ENCODE measurements at regions not wholly inside any gene's neighbourhood (a gene's known extent, or its start where the extent isn't known, plus 50 kb on each side); places are given as distances from the start of the nearest gene placed in this dataset.

GRCh38 chr2:136389809-136390208 is 271.9 kb upstream of the CXCR4 start:
- Histone ChIP-seq H3K36me3 (ENCODE audit: control insufficient read depth in 2 of 3, insufficient read depth in 3 of 3, low read length in 3 of 3) (no peaks in the 10 kb centered on the region), H3K27me3 (ENCODE audit: control insufficient read depth, insufficient read depth, low read length) (no peaks in the 10 kb centered on the region), H3K9ac (ENCODE audit: low read length in 3 of 3) (no peak overlapping the region), H3K9me3 (ENCODE audit: control insufficient read depth in 2 of 3, insufficient read depth in 1 of 3, low read length in 3 of 3) (no peaks in the 10 kb centered on the region), H3K27ac (ENCODE audit: low read depth in 2 of 2, low read length in 2 of 2) (no peak overlapping the region), H3K4me1 (ENCODE audit: control insufficient read depth in 2 of 3, insufficient read depth in 2 of 3, low read depth in 1 of 3, low read length in 3 of 3) (no peaks in the 10 kb centered on the region), H3K4me3 (ENCODE audit: low read length in 3 of 3) (no peak overlapping the region)
- no peak for TF ChIP-seq CTCF (IDR thresholded peaks at IDR 0.05; ENCODE audit: borderline replicate concordance, extremely low read depth, insufficient read depth)
- no peak for FAIRE-seq
- no peak for DNase-seq
- intact Hi-C loops (cut with DNase I), result loop anchor here (10.0 kb wide), 1 partner anchor 475 kb away; no protein-coding TSS in a partner anchor

GRCh38 chr2:136386046-136386445 is 268.1 kb upstream of the CXCR4 start:
- DNase-seq (no peak), FAIRE-seq (no peak)
- no peaks in the 10 kb centered on the region for H3K27me3 ChIP-seq (ENCODE audit: control insufficient read depth, insufficient read depth, low read length)
- no peak overlapping the region for H3K27ac ChIP-seq (ENCODE audit: low read depth in 2 of 2, low read length in 2 of 2)
- intact Hi-C loops (cut with DNase I), result loop anchor here (10.0 kb wide), 1 partner anchor 471 kb away; no protein-coding TSS in a partner anchor
- TF ChIP-seq CTCF (IDR thresholded peaks at IDR 0.05; ENCODE audit: borderline replicate concordance, extremely low read depth, insufficient read depth), result no peak
- no peaks in the 10 kb centered on the region for H3K9me3 ChIP-seq (ENCODE audit: control insufficient read depth in 2 of 3, insufficient read depth in 1 of 3, low read length in 3 of 3)
- H3K36me3 ChIP-seq (ENCODE audit: control insufficient read depth in 2 of 3, insufficient read depth in 3 of 3, low read length in 3 of 3), result no peaks in the 10 kb centered on the region
- no peak overlapping the region for H3K9ac ChIP-seq (ENCODE audit: low read length in 3 of 3)
- H3K4me3 ChIP-seq (ENCODE audit: low read length in 3 of 3), result no peak overlapping the region
- H3K4me1 ChIP-seq (ENCODE audit: control insufficient read depth in 2 of 3, insufficient read depth in 2 of 3, low read depth in 1 of 3, low read length in 3 of 3), result no peaks in the 10 kb centered on the region

- H3K9me3 ChIP-seq (ENCODE audit: control insufficient read depth in 2 of 3, insufficient read depth in 1 of 3, low read length in 3 of 3), result no peaks in the 10 kb centered on the region
Measured at GRCh38 chr2:136384531-136385303, 266.8 kb upstream of the CXCR4 start.

More at GRCh38 chr2:136384531-136385303, 266.8 kb upstream of the CXCR4 start:
- Histone ChIP-seq H3K27ac (ENCODE audit: low read depth in 2 of 2, low read length in 2 of 2) (no peak overlapping the region), H3K9ac (ENCODE audit: low read length in 3 of 3) (no peak overlapping the region), H3K4me3 (ENCODE audit: low read length in 3 of 3) (no peak overlapping the region), H3K27me3 (ENCODE audit: control insufficient read depth, insufficient read depth, low read length) (no peaks in the 10 kb centered on the region), H3K4me1 (ENCODE audit: control insufficient read depth in 2 of 3, insufficient read depth in 2 of 3, low read depth in 1 of 3, low read length in 3 of 3) (no peaks in the 10 kb centered on the region), H3K36me3 (ENCODE audit: control insufficient read depth in 2 of 3, insufficient read depth in 3 of 3, low read length in 3 of 3) (no peaks in the 10 kb centered on the region)
- FAIRE-seq (no peak), DNase-seq (peak in 4 of 5 donors; percentile 41 to 68 (median 58))
- TF ChIP-seq CTCF (IDR thresholded peaks at IDR 0.05; ENCODE audit: borderline replicate concordance, extremely low read depth, insufficient read depth), result peak; percentile 70
- intact Hi-C loops (cut with DNase I), result loop anchor here (10.0 kb wide), 1 partner anchor 470 kb away; no protein-coding TSS in a partner anchor

All from kidney (tissue), 13 donors.